Endothelial cell of umbilical vein (primary cell): ENCODE measurements at regions not wholly inside any gene's neighbourhood (a gene's known extent, or its start where the extent isn't known, plus 50 kb on each side); places are given as distances from the start of the nearest gene placed in this dataset.

Source experiments
- BruUV-seq: library from RNA; stranded (reverse); fragments of 400-500 nt; replicated peaks from 2 replicates; lab custom pipeline; 2021; lab: Mats Ljungman, UMichigan
- CTCF ChIA-PET: fragments of 300-600, 350-600 bp; sonication (Branson Sonifier 250); formaldehyde crosslinking; loops from one replicate; lab custom pipeline; 2021; ENCODE audit warnings: antibody characterized with exemption, inconsistent platforms; lab: Charles Lee
- POLR2A ChIA-PET: fragments of 300-600, 350-600 bp; sonication (Branson Sonifier 250); formaldehyde crosslinking; loops from one replicate; lab custom pipeline; 2021; ENCODE audit warnings: antibody characterized with exemption, inconsistent platforms; lab: Charles Lee
- DNase-seq: peaks from one replicate; pipeline ENCODE4 v3.0.0-alpha.2; 2011; ENCODE audit warnings: low read depth, low spot score
- FAIRE-seq: peaks from 2 replicates; lab custom pipeline; 2011; peaks lifted over from hg19 to GRCh38; lab: Jason Lieb, UNC
- H2AFZ ChIP-seq: 2 replicates; pipeline ENCODE4 v1.6.0; 2012; ENCODE audit warnings: low read depth, low read length, control low read depth, inconsistent platforms
- H3K27ac ChIP-seq: 2 replicates; pipeline ENCODE4 v1.5.1; 2011; ENCODE audit warnings: low read depth, mild to moderate bottlenecking, control low read depth, low read length, moderate library complexity; ENCODE audit not compliant: insufficient read depth
- H3K27me3 ChIP-seq, 2 experiments: 2 replicates each; pipeline versions ENCODE4 v1.6.0 to v1.6.1; 2011; ENCODE audit warnings: low read length in 2 of 2, mixed read lengths in 1 of 2; ENCODE audit not compliant: control insufficient read depth in 2 of 2, insufficient read depth in 2 of 2
- H3K36me3 ChIP-seq, 2 experiments: 2 replicates in 1 of 2; 3 replicates in 1 of 2; pipeline ENCODE4 v1.5.1; 2011; ENCODE audit warnings: low read length in 2 of 2, mild to moderate bottlenecking in 1 of 2, moderate library complexity in 1 of 2; ENCODE audit not compliant: control insufficient read depth in 2 of 2, insufficient read depth in 2 of 2; ENCODE audit errors: extremely low read depth in 1 of 2
- H3K4me1 ChIP-seq: 3 replicates; pipeline ENCODE4 v1.5.1; 2011; ENCODE audit warnings: mild to moderate bottlenecking, low read length; ENCODE audit not compliant: control insufficient read depth, insufficient read depth; ENCODE audit errors: extremely low read depth
- H3K4me2 ChIP-seq: 2 replicates; pipeline ENCODE4 v1.6.1; 2011; ENCODE audit warnings: low read length, control low read depth, mixed read lengths; ENCODE audit not compliant: insufficient read depth
- H3K4me3 ChIP-seq, 3 experiments: fragments of 200-600 bp in 1 of 3; sonication (generic), shearing (Covaris generic) in 1 of 3; replicated peaks in 1 of 3; 2 replicates each; pipeline ENCODE4 v1.5.1; 2011 to 2016; ENCODE audit warnings: control low read depth in 3 of 3, low read length in 3 of 3, mild to moderate bottlenecking in 2 of 3, inconsistent platforms in 1 of 3, low read depth in 1 of 3, moderate library complexity in 1 of 3; ENCODE audit not compliant: insufficient read depth in 1 of 3
- H3K79me2 ChIP-seq: 2 replicates; pipeline ENCODE4 v1.6.0; 2012; ENCODE audit warnings: low read length, inconsistent platforms; ENCODE audit not compliant: control insufficient read depth, insufficient read depth
- H3K9ac ChIP-seq: replicated peaks from 2 replicates; pipeline ENCODE3; 2011; ENCODE audit warnings: low read length, control low read depth; ENCODE audit not compliant: insufficient read depth; ENCODE audit errors: extremely low read depth
- H3K9me1 ChIP-seq: replicated peaks from 3 replicates; pipeline ENCODE4 v1.6.0; 2011; ENCODE audit warnings: mild to moderate bottlenecking, low read length; ENCODE audit not compliant: control insufficient read depth, insufficient read depth; ENCODE audit errors: extremely low read depth
- H3K9me3 ChIP-seq: replicated peaks from 2 replicates; pipeline ENCODE4 v1.5.1; 2012; ENCODE audit warnings: low read length, inconsistent platforms; ENCODE audit not compliant: control insufficient read depth, insufficient read depth
- H4K20me1 ChIP-seq: replicated peaks from 2 replicates; pipeline ENCODE3; 2011; ENCODE audit warnings: mild to moderate bottlenecking, low read length; ENCODE audit not compliant: control insufficient read depth, insufficient read depth; ENCODE audit errors: extremely low read depth
- EZH2 ChIP-seq: IDR thresholded peaks from 2 replicates; pipeline ENCODE4 v1.6.1; 2012; ENCODE audit warnings: borderline replicate concordance, low read depth, mild to moderate bottlenecking, moderate library complexity, low read length, inconsistent platforms; ENCODE audit not compliant: severe bottlenecking
- FOS ChIP-seq: IDR thresholded peaks from 2 replicates; pipeline ENCODE4 v1.6.1; 2011; ENCODE audit warnings: mild to moderate bottlenecking, low read length, moderate library complexity, borderline replicate concordance; ENCODE audit not compliant: insufficient read depth
- GATA2 ChIP-seq: IDR thresholded peaks from 2 replicates; pipeline ENCODE4 v1.7.0; 2011; ENCODE audit warnings: low read depth, mild to moderate bottlenecking, moderate library complexity, mixed read lengths, low read length; ENCODE audit not compliant: insufficient read length, insufficient read depth
- JUN ChIP-seq: IDR thresholded peaks from 2 replicates; pipeline ENCODE4 v1.6.1; 2011; ENCODE audit warnings: borderline replicate concordance, low read depth; ENCODE audit not compliant: insufficient read length, insufficient read depth
- MYC ChIP-seq: IDR thresholded peaks from one replicate; pipeline ENCODE4 v1.6.1; 2011; ENCODE audit warnings: mild to moderate bottlenecking, low read depth, low read length
- POLR2A ChIP-seq: IDR thresholded peaks from 2 replicates; pipeline ENCODE4 v1.6.1; 2012; ENCODE audit warnings: low read depth, mild to moderate bottlenecking, control low read depth, low read length
- POLR2AphosphoS5 ChIP-seq: IDR thresholded peaks from 2 replicates; pipeline ENCODE4 v1.6.1; 2012; ENCODE audit warnings: low read depth, mild to moderate bottlenecking, control low read depth, low read length, moderate library complexity; ENCODE audit not compliant: insufficient read depth
- dilution Hi-C: fragments of 300-500 bp; cut with MboI; formaldehyde crosslinking; loops from one replicate; pipeline ENCODE4 v1.15.0; 2019; ENCODE audit warnings: low sequenced_read_pairs; ENCODE audit not compliant: extremely low pct_ligation_motif_present
- intact Hi-C: fragments of 100-400 bp; cut with micrococcal nuclease; formaldehyde crosslinking; loops from one replicate; pipeline ENCODE4 v1.10.0; 2022
- TF ChIP-seq, protein P1 (sequence below): IDR thresholded peaks from 2 replicates; pipeline ENCODE4 v1.6.1; 2011; ENCODE audit not compliant: insufficient read depth, insufficient read length
- TF ChIP-seq, protein P2 (sequence below), 2 donors: IDR thresholded peaks; 1 replicate in 1 of 2; 2 replicates in 1 of 2; pipeline ENCODE4 v1.5.1; 2011; ENCODE audit warnings: low read length in 2 of 2, mild to moderate bottlenecking in 2 of 2, moderate library complexity in 2 of 2, control low read depth in 1 of 2, inconsistent platforms in 1 of 2, low read depth in 1 of 2; ENCODE audit not compliant: insufficient read depth in 1 of 2; ENCODE audit errors: extremely low read depth in 1 of 2

DNA sequence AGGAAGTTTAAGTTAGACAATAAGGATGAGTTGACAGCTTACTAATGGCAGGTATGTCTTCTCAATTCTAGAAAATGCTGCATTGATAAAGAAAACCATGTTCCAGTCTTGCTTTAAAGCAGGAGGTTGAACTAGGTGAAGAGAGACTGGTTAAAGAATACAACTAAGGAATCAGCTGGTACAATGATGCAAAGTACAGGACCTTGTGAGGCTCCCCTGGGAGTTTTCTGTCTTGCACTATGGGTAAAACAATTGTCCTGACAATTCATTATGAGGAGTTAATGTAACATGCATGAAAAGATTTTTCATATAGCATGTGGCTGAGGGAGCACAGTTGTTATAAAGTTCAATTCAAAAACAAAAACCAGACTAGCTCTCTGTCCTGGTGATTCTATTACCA is 157.2 kb downstream of the BMP2 start:
- POLR2A ChIA-PET, result no interaction called here

More for the DNA sequence above, 157.2 kb downstream of the BMP2 start:
- Histone ChIP-seq H3K4me1 (no peaks in the 10 kb centered on the region), H3K36me3 (no peaks in the 10 kb centered on the region), H3K27ac (no peak overlapping the region), H3K9me1 (no peaks in the 10 kb centered on the region), H3K27me3 (no peaks in the 10 kb centered on the region), H3K4me2 (no peak overlapping the region), H3K4me3 (no peak overlapping the region), H3K79me2 (no peaks in the 10 kb centered on the region), H2AFZ (no peak overlapping the region), H4K20me1 (no peaks in the 10 kb centered on the region), H3K9me3 (no peaks in the 10 kb centered on the region), H3K9ac (no peak overlapping the region)
- DNase-seq, result no peak
- FAIRE-seq, result no peak
- intact Hi-C loops (no loop called here), dilution Hi-C loops (no loop called here)
- TF ChIP-seq EZH2, result no peak
- TF ChIP-seq, protein P1, sequence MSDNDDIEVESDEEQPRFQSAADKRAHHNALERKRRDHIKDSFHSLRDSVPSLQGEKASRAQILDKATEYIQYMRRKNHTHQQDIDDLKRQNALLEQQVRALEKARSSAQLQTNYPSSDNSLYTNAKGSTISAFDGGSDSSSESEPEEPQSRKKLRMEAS, result no peak
- no peak for TF ChIP-seq FOS
- TF ChIP-seq POLR2A, result no peak
- no peak for TF ChIP-seq JUN
- no peak for TF ChIP-seq POLR2AphosphoS5
- TF ChIP-seq, protein P2, sequence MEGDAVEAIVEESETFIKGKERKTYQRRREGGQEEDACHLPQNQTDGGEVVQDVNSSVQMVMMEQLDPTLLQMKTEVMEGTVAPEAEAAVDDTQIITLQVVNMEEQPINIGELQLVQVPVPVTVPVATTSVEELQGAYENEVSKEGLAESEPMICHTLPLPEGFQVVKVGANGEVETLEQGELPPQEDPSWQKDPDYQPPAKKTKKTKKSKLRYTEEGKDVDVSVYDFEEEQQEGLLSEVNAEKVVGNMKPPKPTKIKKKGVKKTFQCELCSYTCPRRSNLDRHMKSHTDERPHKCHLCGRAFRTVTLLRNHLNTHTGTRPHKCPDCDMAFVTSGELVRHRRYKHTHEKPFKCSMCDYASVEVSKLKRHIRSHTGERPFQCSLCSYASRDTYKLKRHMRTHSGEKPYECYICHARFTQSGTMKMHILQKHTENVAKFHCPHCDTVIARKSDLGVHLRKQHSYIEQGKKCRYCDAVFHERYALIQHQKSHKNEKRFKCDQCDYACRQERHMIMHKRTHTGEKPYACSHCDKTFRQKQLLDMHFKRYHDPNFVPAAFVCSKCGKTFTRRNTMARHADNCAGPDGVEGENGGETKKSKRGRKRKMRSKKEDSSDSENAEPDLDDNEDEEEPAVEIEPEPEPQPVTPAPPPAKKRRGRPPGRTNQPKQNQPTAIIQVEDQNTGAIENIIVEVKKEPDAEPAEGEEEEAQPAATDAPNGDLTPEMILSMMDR (IDR thresholded peaks at IDR 0.05; ENCODE audit: extremely low read depth in 1 of 2, insufficient read depth in 1 of 2, low read depth in 1 of 2, low read length in 2 of 2), result no peak
- no peak for TF ChIP-seq MYC
- TF ChIP-seq GATA2, result no peak
- CTCF ChIA-PET, result interaction anchor here (0.9 kb wide), 1 partner anchor 1012 kb away, joined by 3 read pairs; no protein-coding TSS in a partner anchor
- BruUV-seq, result no TSS peak
